Activated naive CD8-positive, alpha-beta T cell treated with anti-CD3 and anti-CD28 coated beads, Interleukin-2, amount 10 ng/mL, durations not matched to agents 7 days and 5 days (primary cell): ENCODE measurements at regions not wholly inside any gene's neighbourhood (a gene's known extent, or its start where the extent isn't known, plus 50 kb on each side); places are given as distances from the start of the nearest gene placed in this dataset.
"Not testable (repeated sequence)": the region's sequence is repeated elsewhere in the genome, so short reads cannot be mapped to it uniquely, and the experiment has no call there.

ENCODE experiments used
- ATAC-seq: fragments of 150-1000 bp; cut with Tn5 transposase; one replicate; pipeline ENCODE4 v1.10.0; 2021; ENCODE audit warnings: low read depth, moderate library complexity
- POLR2A ChIA-PET: fragments of 350-600 bp; sonication (Branson Sonifier 250); formaldehyde crosslinking; loops from one replicate; lab custom pipeline; 2021; ENCODE audit warnings: antibody characterized with exemption; lab: Charles Lee
- DNase-seq: peaks from one replicate; pipeline ENCODE4 v3.0.0; 2021
- H3K27ac Mint-ChIP-seq: one replicate; pipeline ENCODE4 v1.8.0; 2022; ENCODE audit warnings: mild to moderate bottlenecking, mixed read lengths
- H3K27me3 Mint-ChIP-seq: one replicate; pipeline ENCODE4 v1.8.0; 2022; ENCODE audit warnings: mild to moderate bottlenecking, moderate library complexity, mixed read lengths
- H3K36me3 Mint-ChIP-seq: one replicate; pipeline ENCODE4 v1.8.0; 2021; ENCODE audit warnings: mild to moderate bottlenecking, mixed read lengths
- H3K4me1 Mint-ChIP-seq: one replicate; pipeline ENCODE4 v1.8.0; 2021; ENCODE audit warnings: mixed read lengths
- H3K4me3 Mint-ChIP-seq: one replicate; pipeline ENCODE4 v1.8.0; 2022; ENCODE audit warnings: mild to moderate bottlenecking, moderate library complexity, mixed read lengths
- H3K9me3 Mint-ChIP-seq: one replicate; pipeline ENCODE4 v1.8.0; 2021; ENCODE audit warnings: mixed read lengths

GRCh38 chr6:15913573-15913972 is 215.3 kb upstream of the MYLIP start:
- Mint-ChIP-seq H3K36me3 (no peaks in the 10 kb centered on the region), H3K27ac (no peak overlapping the region), H3K27me3 (peaks cover 2% of the 10 kb centered on the region), H3K9me3 (no peaks in the 10 kb centered on the region), H3K4me3 (no peak overlapping the region), H3K4me1 (peaks cover 3% of the 10 kb centered on the region)
- POLR2A ChIA-PET, result no interaction called here
- DNase-seq (no peak), ATAC-seq (no peak)

- Mint-ChIP-seq H3K27ac (no peak overlapping the region), H3K27me3 (peaks cover 2% of the 10 kb centered on the region), H3K4me1 (peaks cover 3% of the 10 kb centered on the region), H3K36me3 (no peaks in the 10 kb centered on the region), H3K4me3 (no peak overlapping the region), H3K9me3 (no peaks in the 10 kb centered on the region)
- ATAC-seq (no peak), DNase-seq (no peak)
- POLR2A ChIA-PET, result no interaction called here
Observed at GRCh38 chr6:15912505-15913400, 216.1 kb upstream of the MYLIP start.

DNA sequence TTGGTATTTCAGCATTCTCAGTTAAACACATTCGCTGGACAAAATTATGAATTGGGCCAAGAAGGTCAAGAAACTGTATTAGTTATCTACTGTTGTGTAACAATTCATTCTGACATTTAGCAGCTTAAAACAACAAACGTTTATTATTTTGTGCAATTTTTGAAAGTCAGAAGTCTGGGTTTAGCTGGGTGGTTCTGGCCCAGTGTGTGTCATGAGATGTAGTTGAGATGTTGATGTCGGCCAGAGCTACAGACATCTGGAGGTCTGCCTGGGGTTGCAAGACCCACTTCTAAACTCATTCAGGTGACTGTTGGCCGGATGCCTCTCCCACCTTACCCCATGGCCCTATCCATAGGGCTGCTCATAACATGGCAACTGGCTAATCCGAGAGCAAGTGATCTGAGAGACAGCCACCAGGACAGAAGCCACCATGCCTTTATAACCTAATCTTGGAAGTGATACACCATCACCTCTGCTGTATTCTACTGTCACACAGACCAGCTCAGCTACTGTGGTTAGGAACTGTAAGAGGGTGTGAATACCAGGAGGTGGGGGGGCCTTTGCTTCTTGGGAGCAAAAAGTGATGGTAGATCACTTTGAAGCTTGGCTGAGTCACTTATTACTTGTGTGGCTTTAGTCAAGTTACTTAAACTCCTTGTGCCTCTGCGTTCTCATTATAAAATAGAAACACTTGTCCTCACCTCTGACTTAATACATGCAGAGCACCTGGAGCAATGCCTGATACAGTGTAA is 217.0 kb upstream of the MYLIP start:
- POLR2A ChIA-PET, result no interaction called here
- no peak overlapping the region for H3K4me3 Mint-ChIP-seq
- H3K27me3 Mint-ChIP-seq, result peaks cover 2% of the 10 kb centered on the region
- peaks cover 3% of the 10 kb centered on the region for H3K4me1 Mint-ChIP-seq
- peak; percentile 33 for ATAC-seq
- no peaks in the 10 kb centered on the region for H3K9me3 Mint-ChIP-seq
- H3K27ac Mint-ChIP-seq, result no peak overlapping the region
- H3K36me3 Mint-ChIP-seq, result no peaks in the 10 kb centered on the region
- no peak for DNase-seq

- H3K27me3 Mint-ChIP-seq, result no peaks in the 10 kb centered on the region
- ATAC-seq (no peak), DNase-seq (no peak)
- H3K4me1 Mint-ChIP-seq, result peaks cover 7% of the 10 kb centered on the region
- no peak overlapping the region for H3K27ac Mint-ChIP-seq
- H3K4me3 Mint-ChIP-seq, result no peak overlapping the region
- POLR2A ChIA-PET, result no interaction called here
- no peaks in the 10 kb centered on the region for H3K36me3 Mint-ChIP-seq
- H3K9me3 Mint-ChIP-seq, result no peaks in the 10 kb centered on the region
Observed at GRCh38 chr6:15909290-15910070, 219.4 kb upstream of the MYLIP start.

GRCh38 chr6:15908871-15909270 is 220.0 kb upstream of the MYLIP start:
- no peaks in the 10 kb centered on the region for H3K27me3 Mint-ChIP-seq
- DNase-seq, result no peak
- peaks cover 7% of the 10 kb centered on the region for H3K4me1 Mint-ChIP-seq
- no peak for ATAC-seq
- no peaks in the 10 kb centered on the region for H3K9me3 Mint-ChIP-seq
- POLR2A ChIA-PET, result no interaction called here
- H3K27ac Mint-ChIP-seq, result no peak overlapping the region
- H3K4me3 Mint-ChIP-seq, result no peak overlapping the region
- H3K36me3 Mint-ChIP-seq, result no peaks in the 10 kb centered on the region

- DNase-seq (no peak), ATAC-seq (no peak)
- Mint-ChIP-seq H3K9me3 (no peaks in the 10 kb centered on the region), H3K27me3 (no peaks in the 10 kb centered on the region), H3K4me1 (peaks cover 7% of the 10 kb centered on the region), H3K27ac (no peak overlapping the region), H3K36me3 (no peaks in the 10 kb centered on the region), H3K4me3 (no peak overlapping the region)
- POLR2A ChIA-PET, result no interaction called here
Observed at GRCh38 chr6:15907914-15908518, 220.9 kb upstream of the MYLIP start.

DNA sequence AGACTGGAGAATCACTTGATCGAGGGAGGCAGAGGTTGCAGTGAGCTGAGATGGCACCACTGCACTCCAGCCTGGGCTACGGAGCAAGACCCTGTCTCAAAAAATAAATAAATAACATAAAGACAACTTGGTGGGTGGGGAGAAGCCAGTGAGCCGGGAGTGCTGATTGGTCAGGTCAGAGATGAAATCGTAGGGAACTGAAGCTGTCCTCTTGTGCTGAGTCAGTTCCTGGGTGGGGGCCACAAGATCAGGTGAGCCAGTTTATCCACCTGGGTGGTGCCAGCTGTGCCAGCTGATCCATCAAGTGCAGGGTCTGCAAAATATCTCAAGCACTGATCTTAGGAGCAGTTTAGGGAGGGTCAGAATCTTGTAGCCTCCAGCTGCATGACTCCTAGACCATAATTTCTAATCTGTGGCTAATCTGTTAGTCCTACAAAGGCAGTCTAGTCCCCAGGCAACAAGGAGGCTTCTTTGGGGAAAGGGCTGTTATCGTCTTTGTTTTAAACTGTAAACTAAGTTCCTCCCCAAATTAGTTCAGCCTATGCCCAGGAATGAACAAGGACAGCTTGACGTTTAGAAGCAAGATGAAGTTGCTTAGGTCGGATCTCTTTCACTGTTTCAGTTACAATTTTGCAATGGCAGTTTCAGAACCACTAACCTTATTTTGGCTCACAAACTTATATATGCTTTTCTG is 221.5 kb upstream of the MYLIP start:
- H3K4me1 Mint-ChIP-seq, H3K4me3 Mint-ChIP-seq, H3K27ac Mint-ChIP-seq, H3K36me3 Mint-ChIP-seq, ATAC-seq, DNase-seq, POLR2A ChIA-PET, H3K27me3 Mint-ChIP-seq, H3K9me3 Mint-ChIP-seq: not testable (repeated sequence)

DNA sequence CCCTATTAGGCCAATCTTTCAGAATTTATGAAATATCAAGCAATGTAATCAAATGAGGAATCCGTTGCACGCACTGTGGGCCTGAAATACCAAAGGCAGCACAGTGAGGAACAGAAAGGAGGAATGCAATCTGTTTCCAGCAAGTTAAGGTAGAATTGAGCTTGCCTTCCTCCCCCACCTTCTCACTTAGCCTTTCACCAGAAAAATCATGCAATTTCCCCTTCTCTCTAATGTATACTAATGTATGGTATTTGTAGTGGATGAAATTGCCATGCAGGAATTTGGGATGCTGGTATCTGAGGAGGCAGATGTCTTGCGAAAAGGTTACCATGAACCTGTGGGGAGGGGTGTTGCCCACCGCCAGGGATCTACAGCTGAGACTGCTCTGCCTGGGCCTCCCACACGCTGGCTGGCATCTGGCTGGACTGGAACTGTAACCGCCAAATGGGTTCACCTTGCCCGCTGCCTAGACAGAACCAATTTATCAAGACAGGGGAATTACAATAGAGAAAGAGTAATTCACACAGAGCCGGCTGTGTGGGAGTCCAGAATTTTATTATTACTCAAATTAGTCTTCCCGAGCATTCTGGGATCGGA is 222.4 kb upstream of the MYLIP start:
- Mint-ChIP-seq H3K27ac (no peak overlapping the region), H3K36me3 (no peaks in the 10 kb centered on the region), H3K4me1 (peaks cover 8% of the 10 kb centered on the region), H3K9me3 (no peaks in the 10 kb centered on the region), H3K4me3 (no peak overlapping the region), H3K27me3 (no peaks in the 10 kb centered on the region)
- ATAC-seq, result no peak
- POLR2A ChIA-PET, result no interaction called here
- no peak for DNase-seq

DNA sequence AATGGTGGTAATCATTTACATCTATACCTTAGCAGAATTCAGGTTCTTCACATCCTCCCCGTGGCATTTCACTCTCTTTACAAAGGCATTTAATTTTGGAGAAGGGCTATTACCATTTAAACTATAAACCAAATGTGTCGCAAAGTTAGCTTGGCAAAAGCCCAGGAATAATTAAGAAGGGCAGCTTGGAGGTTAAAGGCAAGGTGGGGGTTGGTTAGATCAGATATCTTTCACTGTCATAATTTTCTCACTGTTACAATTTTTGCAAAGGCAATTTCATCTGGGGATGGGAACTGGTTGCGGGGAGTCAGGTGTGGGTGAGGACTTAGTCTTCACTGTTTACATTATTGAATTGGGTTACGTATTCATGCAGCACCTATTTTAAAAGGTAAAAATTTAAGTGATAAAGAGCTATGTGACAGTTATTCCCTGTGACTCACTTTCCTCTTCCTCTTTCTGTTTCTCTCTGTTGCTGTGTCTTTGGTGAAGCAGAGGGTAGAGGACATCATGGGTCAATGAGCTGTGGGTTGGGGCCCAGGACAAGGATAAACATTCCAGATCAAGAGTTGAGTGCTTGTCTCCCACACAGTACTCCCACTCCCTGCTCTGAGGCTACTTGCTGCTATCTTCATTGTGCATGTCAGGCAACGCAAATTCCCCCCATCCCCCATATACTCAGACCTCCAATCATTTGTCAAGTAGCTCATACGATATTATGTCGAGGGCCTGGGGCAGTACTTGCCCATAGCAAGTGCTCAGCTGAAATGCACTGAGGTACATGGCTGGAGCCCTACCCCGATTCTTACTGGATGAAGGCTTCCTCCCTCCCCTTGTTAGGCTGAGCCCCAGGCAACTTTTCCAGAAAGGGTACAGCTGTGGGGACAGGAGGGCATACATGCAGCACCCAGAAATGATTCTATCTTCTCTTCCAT is 223.1 kb upstream of the MYLIP start:
- Mint-ChIP-seq H3K9me3 (no peaks in the 10 kb centered on the region), H3K27me3 (no peaks in the 10 kb centered on the region), H3K27ac (no peak overlapping the region), H3K36me3 (no peaks in the 10 kb centered on the region), H3K4me1 (peaks cover 12% of the 10 kb centered on the region), H3K4me3 (no peak overlapping the region)
- ATAC-seq (no peak), DNase-seq (no peak)
- POLR2A ChIA-PET, result no interaction called here

DNA sequence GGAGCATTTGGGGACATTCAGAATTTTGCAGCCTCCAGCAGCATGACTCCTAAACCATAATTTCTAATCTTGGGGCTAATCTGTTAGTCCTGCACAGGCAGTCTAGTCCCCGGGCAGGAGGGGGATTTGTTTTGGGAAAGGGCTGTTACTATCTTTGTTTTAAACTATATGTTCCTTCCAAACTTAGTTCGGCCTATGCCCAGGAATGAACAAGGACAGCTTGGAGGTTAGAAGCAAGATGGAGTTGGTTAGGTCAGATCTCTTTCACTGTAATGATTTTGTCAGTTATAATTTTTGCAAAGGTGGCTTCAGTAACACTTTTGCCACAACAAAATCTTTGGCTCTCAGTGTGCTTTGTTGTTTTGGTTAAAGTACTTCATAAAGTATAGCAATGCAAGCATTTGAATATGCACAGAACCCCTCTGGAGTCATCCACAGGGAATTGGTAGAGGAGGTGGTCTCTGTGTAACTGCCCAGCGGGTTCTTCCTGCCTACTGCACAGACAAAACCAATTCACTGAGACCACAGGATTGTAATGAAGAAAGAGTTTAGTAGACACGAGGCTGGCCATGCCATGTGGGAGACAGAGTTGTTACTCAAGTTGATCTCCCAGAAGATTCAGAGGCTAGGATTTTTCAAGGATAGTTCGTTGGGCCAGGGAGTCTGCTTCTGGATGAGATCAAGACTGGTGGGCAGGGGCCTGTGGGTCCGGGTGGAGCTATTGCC is 224.1 kb upstream of the MYLIP start:
- Mint-ChIP-seq H3K36me3 (no peaks in the 10 kb centered on the region), H3K4me1 (peaks cover 12% of the 10 kb centered on the region), H3K27me3 (no peaks in the 10 kb centered on the region), H3K27ac (no peak overlapping the region), H3K9me3 (no peaks in the 10 kb centered on the region), H3K4me3 (no peak overlapping the region)
- DNase-seq (no peak), ATAC-seq (no peak)
- POLR2A ChIA-PET, result no interaction called here
